ENCODE measurements at regions not wholly inside any gene's neighbourhood (a gene's known extent, or its start where the extent isn't known, plus 50 kb on each side); places are given as distances from the start of the nearest gene placed in this dataset.

DNA sequence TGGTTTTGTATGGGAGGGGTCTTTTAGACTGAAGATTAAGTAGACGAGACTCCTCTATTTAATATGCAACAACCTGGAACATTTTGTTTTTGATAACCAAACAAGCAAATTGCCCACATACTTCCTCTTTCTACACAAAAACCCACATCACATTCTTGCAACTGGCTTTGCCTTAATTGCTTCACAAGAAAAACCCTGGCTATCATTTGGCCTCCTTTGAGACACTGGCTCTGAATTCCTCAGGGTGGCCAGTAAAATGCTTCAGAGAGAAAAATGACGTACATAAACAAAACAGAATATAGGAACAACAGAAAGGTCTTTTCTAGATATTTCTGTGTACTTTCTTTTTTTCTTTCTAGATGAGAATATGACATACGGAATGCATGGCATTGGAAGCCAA is 103.0 kb downstream of the TRIB2 start:
- no peak for DNase-seq (ENCODE audit: extremely low spot score)
- TF ChIP-seq POLR2A (IDR thresholded peaks at IDR 0.05; ENCODE audit: low read depth): no peak
- TF ChIP-seq, protein P1, sequence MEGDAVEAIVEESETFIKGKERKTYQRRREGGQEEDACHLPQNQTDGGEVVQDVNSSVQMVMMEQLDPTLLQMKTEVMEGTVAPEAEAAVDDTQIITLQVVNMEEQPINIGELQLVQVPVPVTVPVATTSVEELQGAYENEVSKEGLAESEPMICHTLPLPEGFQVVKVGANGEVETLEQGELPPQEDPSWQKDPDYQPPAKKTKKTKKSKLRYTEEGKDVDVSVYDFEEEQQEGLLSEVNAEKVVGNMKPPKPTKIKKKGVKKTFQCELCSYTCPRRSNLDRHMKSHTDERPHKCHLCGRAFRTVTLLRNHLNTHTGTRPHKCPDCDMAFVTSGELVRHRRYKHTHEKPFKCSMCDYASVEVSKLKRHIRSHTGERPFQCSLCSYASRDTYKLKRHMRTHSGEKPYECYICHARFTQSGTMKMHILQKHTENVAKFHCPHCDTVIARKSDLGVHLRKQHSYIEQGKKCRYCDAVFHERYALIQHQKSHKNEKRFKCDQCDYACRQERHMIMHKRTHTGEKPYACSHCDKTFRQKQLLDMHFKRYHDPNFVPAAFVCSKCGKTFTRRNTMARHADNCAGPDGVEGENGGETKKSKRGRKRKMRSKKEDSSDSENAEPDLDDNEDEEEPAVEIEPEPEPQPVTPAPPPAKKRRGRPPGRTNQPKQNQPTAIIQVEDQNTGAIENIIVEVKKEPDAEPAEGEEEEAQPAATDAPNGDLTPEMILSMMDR (IDR thresholded peaks at IDR 0.05): no peak
- Histone ChIP-seq H3K27ac (replicated peaks in 1 of 4) (peak overlapping the region; percentile 66 to 81 (median 74)), H3K4me1 (peaks cover 31 to 55% (median 38%) of the 10 kb centered on the region in 4 donors), H3K4me3 (no peak overlapping the region), H3K36me3 (no peaks in the 10 kb centered on the region), H3K9me3 (no peaks in the 10 kb centered on the region), H3K27me3 (no peaks in the 10 kb centered on the region)
- intact Hi-C loops (cut with DNase I): loop anchor here (5.0 kb wide), 1 partner anchor 103 kb away; no protein-coding TSS in a partner anchor
- 77% methylated on average over 3 of the region's 3 CpGs for WGBS

DNA sequence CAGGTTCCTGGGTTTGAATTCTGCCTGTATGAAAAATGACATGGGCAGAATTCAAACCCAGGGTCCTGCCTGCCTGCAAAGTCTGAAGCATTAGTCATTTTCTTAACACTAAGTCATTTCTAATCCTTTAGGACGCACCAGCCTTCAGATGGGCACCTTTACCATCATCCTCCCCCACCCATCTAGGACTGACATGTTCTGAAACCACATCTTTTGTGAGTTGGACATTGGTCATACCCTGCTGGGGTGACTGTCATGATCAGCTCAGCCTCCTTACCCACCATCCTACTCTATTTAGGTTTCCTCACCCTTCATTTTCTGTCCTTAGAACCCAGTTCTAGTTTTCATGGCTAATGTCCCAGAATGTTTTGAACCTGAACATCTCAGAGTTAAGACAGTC is 104.9 kb downstream of the TRIB2 start:
- H3K4me3 ChIP-seq: no peak overlapping the region
- H3K9me3 ChIP-seq: no peaks in the 10 kb centered on the region
- 93% methylated on average over 1 of the region's 1 CpG for WGBS
- peaks cover 34 to 57% (median 39%) of the 10 kb centered on the region in 4 donors for H3K4me1 ChIP-seq
- H3K27ac ChIP-seq (replicated peaks in 1 of 4): no peak overlapping the region
- no peak for DNase-seq (ENCODE audit: extremely low spot score)
- no peaks in the 10 kb centered on the region for H3K36me3 ChIP-seq
- no peaks in the 10 kb centered on the region for H3K27me3 ChIP-seq
- no peak for TF ChIP-seq POLR2AphosphoS5 (IDR thresholded peaks at IDR 0.05)
- TF ChIP-seq, protein P1 (IDR thresholded peaks at IDR 0.05): no peak
- intact Hi-C loops (cut with DNase I): no loop called here

DNA sequence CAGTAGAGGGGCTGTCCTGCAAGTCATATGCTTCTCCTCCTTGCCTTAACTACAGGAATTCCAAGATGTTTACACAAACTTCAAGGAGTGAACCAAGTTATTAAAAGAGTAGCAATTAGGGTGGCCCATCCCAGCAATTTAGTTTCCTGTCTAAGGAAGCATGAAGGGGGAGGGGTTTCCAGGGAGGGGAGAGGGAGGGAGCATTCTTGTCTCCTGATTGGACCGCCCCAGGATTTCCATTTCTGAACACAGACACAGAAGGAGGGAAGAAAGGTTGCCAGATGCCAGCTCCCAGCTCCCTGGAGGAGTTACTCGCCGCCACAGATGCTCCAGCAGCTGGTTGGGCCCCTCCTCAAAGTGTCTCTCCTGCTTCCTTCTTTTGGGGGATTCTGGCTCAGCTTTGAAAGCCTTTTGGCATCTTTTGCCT is 107.6 kb downstream of the TRIB2 start:
- 65% methylated on average over 3 of the region's 3 CpGs for WGBS
- H3K27me3 ChIP-seq: no peaks in the 10 kb centered on the region
- no peaks in the 10 kb centered on the region for H3K36me3 ChIP-seq
- no peak overlapping the region for H3K4me3 ChIP-seq
- H3K27ac ChIP-seq (replicated peaks in 1 of 4): peak overlapping the region; percentile 53 to 78 (median 68)
- intact Hi-C loops (cut with DNase I): no loop called here
- H3K9me3 ChIP-seq: no peaks in the 10 kb centered on the region
- no peak for DNase-seq (ENCODE audit: extremely low spot score)
- TF ChIP-seq EP300 (IDR thresholded peaks at IDR 0.05) (no peak), POLR2AphosphoS5 (IDR thresholded peaks at IDR 0.05) (no peak), POLR2A (IDR thresholded peaks at IDR 0.05; ENCODE audit: low read depth) (no peak)
- TF ChIP-seq, protein P1 (IDR thresholded peaks at IDR 0.05): no peak
- peaks cover 19 to 39% (median 22%) of the 10 kb centered on the region in 4 donors for H3K4me1 ChIP-seq

DNA sequence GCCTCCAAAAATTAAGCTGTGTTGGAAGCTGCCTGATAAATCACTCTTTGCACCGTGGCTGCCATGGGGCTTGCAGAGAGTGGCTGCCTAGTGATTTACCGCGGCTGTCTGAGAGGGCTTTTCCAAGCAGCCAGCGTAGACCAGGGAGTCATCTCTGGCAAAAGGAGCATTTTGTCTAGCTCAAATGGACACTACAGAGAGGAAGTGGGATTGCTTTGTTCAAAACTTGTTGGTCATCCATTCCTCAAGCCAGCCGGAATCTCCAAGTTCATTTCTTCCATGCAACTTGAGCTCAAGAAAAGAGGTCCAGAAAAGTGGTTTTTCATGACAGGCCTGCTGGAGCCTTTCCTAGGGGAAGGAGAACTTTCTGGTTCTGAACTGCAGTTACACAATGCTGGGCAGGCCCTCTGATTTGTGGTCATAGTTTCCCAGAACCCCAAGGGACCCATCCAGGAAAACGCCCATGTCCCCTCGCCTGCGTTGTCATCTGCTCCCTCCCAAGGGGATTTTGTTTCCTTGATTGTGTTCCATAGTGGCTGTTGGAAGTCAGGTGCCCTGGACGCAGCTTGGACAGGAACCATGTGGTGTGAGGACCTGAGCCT is 108.1 kb downstream of the TRIB2 start:
- intact Hi-C loops (cut with DNase I): no loop called here
- H3K4me1 ChIP-seq: peaks cover 14 to 34% (median 17%) of the 10 kb centered on the region in 4 donors
- H3K36me3 ChIP-seq: no peaks in the 10 kb centered on the region
- no peaks in the 10 kb centered on the region for H3K9me3 ChIP-seq
- H3K4me3 ChIP-seq: no peak overlapping the region
- TF ChIP-seq EP300 (IDR thresholded peaks at IDR 0.05) (peak; percentile 37), POLR2AphosphoS5 (IDR thresholded peaks at IDR 0.05) (peak in 1 of 2 donors; percentile 69), POLR2A (IDR thresholded peaks at IDR 0.05; ENCODE audit: low read depth) (no peak)
- TF ChIP-seq, protein P1 (IDR thresholded peaks at IDR 0.05): no peak
- H3K27me3 ChIP-seq: no peaks in the 10 kb centered on the region
- 56% methylated on average over 9 of the region's 9 CpGs for WGBS
- DNase-seq (ENCODE audit: extremely low spot score): peak; percentile 95
- H3K27ac ChIP-seq (replicated peaks in 1 of 4): peak overlapping the region; percentile 53 to 78 (median 68)

DNA sequence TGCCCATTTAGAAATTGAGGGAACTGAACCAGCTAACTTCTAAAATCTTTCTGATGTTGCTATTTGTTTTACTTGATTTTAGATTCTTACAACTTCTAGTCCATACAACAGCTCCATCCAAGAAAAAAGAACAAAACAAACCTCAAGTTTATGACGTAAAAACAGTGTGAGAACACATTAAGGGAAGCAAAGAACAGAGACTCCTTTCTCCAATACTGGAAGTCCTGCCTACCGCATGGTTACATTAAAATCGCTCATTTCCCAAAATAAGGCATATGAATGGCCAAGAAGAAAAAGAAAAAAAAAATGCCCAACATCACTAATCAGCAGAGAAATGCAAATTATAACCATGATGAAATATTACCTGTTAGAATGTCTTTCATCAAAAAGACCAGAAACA is 110.0 kb downstream of the TRIB2 start:
- peaks cover 11 to 22% (median 14%) of the 10 kb centered on the region in 4 donors for H3K4me1 ChIP-seq
- no peaks in the 10 kb centered on the region for H3K27me3 ChIP-seq
- no peak overlapping the region for H3K27ac ChIP-seq (replicated peaks in 1 of 4)
- 90% methylated on average over 3 of the region's 3 CpGs for WGBS
- no peak overlapping the region for H3K4me3 ChIP-seq
- no peak for DNase-seq (ENCODE audit: extremely low spot score)
- no peaks in the 10 kb centered on the region for H3K36me3 ChIP-seq
- TF ChIP-seq EP300 (IDR thresholded peaks at IDR 0.05) (no peak), POLR2A (IDR thresholded peaks at IDR 0.05; ENCODE audit: low read depth) (no peak), POLR2AphosphoS5 (IDR thresholded peaks at IDR 0.05) (no peak)
- TF ChIP-seq, protein P1 (IDR thresholded peaks at IDR 0.05): no peak
- intact Hi-C loops (cut with DNase I): no loop called here
- no peaks in the 10 kb centered on the region for H3K9me3 ChIP-seq
